ENCODE measurements at regions not wholly inside any gene's neighbourhood (a gene's known extent, or its start where the extent isn't known, plus 50 kb on each side); places are given as distances from the start of the nearest gene placed in this dataset.

DNA sequence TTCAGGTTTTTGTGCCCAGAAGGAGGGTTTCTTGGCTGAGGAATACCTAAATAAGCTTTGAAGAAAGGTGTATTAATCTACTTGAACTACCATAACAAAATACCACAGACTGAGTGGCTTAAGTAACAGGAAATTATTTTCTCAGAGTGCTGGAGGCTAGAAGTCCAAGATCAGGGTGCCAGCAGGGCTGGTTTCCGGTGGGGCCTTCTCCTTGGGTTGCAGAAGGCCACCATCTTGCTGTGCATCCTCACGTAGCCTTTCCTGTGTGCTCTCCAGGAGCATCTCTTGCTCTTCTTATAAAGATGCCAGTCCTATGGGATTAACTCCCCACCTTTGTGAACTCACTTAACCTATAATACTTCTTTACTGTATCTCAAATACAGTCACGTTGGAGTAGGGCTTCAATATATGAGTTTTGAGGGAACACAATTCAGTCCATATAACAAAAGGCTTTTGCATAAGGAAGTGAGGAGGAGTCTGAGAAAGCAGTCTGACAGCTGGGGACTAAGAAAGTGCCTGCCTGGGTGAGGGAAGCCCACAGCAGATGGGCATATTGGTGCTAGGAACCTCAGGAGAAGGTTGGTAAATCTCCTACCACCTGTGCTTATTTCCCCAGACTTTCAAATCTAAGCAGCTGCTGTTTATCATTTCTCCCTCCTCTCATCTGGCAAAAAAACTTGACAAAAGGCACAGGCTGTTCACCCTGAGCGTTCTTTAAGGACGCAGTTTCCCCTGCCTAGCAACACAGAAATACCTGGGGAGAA, 89.6 kb upstream of the CBLB start:
- TF ChIP-seq, protein P1, sequence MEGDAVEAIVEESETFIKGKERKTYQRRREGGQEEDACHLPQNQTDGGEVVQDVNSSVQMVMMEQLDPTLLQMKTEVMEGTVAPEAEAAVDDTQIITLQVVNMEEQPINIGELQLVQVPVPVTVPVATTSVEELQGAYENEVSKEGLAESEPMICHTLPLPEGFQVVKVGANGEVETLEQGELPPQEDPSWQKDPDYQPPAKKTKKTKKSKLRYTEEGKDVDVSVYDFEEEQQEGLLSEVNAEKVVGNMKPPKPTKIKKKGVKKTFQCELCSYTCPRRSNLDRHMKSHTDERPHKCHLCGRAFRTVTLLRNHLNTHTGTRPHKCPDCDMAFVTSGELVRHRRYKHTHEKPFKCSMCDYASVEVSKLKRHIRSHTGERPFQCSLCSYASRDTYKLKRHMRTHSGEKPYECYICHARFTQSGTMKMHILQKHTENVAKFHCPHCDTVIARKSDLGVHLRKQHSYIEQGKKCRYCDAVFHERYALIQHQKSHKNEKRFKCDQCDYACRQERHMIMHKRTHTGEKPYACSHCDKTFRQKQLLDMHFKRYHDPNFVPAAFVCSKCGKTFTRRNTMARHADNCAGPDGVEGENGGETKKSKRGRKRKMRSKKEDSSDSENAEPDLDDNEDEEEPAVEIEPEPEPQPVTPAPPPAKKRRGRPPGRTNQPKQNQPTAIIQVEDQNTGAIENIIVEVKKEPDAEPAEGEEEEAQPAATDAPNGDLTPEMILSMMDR (IDR thresholded peaks at IDR 0.05; ENCODE audit: low read depth, low read length) = no peak
- DNase-seq (ENCODE audit: extremely low read depth, low read depth) = no peak

DNA sequence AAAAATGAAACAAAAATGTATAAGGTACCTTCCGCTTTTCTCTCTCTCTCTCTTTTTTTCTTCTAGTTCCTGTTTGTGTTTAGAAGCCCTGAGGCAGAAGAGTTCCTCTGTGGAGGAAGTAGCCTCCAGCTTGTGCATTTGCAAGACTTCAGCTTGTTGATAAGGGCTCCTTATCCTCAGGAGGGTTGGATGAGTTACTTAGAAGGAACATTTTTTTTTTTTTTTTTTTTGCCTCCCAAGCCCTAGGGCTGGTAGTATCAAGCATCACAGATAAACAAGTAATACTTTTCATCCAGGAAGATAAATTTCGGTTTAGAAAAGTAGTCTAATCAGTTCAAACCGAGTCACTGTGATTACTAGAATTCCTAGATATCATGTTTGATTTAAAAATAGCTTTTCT, 91.0 kb upstream of the CBLB start:
- no peak for DNase-seq (ENCODE audit: extremely low read depth, low read depth)
- TF ChIP-seq, protein P1 (IDR thresholded peaks at IDR 0.05; ENCODE audit: low read depth, low read length) = no peak

DNA sequence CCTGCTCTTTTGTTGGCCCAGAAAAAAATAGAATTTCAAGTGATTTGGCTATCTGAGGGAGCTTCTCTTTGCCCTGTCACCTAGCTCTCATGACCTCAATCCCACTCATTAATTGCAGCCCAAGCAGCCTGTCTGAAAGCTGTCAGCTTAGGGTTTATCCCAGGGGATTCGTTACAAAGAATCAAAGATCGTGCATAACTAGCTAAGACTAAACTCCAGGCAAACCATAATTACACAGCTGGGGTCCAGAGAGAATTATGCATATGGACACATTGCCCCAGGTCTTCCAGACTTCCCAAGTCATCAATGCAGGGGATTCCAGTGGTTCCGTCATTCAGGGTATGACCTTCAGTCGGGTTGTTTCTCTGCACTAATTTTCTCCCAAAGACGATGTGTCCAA, 91.6 kb upstream of the CBLB start:
- DNase-seq (ENCODE audit: extremely low read depth, low read depth) = no peak
- TF ChIP-seq, protein P1 (IDR thresholded peaks at IDR 0.05; ENCODE audit: low read depth, low read length) = no peak

DNA sequence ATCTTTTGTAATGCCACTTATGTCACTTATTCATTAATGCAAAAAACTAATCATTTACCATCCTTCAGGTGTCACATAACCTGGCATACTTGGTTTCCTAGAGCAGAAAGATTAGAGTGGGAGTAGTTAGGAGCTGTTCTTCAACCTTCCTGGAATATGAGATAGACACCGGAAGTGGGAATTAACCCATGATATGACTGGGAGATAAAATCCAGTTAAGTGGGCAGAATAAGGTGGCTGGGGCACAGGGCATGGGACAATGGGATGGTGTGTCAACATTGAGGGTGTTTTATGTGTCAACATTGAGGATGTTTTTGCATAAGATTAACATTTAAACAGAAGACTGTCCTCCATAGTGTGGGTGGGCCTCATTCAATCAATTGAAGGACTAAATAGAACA, 94.3 kb upstream of the CBLB start:
- TF ChIP-seq, protein P1 (IDR thresholded peaks at IDR 0.05; ENCODE audit: low read depth, low read length) = no peak
- DNase-seq (ENCODE audit: extremely low read depth, low read depth) = no peak

DNA sequence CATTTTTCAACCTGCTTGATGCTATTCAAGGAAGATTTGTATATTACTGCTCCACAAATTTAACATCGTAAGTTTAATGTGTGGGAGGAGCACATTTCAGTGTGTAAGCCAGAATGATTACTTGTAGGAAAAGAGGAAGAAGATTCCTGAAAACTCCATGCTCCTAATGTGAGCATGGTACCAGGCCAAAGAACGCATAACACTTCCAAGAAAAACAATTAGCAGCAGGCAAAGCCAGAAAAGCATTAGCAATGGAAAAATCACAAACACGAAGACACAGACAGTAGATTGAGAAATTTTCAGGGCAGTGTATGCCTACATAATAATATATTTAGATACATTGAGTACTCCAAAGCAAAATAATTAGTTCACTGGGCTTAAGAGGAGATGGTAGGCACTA, 96.6 kb upstream of the CBLB start:
- DNase-seq (ENCODE audit: extremely low read depth, low read depth) = peak; percentile 14
- TF ChIP-seq, protein P1 (IDR thresholded peaks at IDR 0.05; ENCODE audit: low read depth, low read length) = no peak

DNA sequence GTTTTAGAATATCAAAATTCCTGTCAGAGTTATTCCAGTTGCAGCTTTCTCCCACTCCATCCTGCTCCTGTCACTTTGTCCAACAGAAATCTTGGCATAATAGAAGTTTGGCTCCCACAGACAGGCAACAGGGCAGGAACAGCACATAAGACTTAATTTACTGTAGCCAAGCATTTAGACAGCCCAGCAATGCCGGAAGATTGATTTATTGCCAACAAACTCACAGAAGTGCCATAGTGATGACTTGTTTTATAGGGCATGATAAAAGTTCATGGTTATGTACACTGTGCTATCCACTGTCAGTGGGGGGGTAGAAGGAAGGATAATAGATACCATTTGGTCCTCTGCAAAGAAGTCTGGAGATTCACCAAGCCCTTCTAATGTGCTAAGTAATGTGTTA, 98.3 kb upstream of the CBLB start:
- peak; percentile 12 for DNase-seq (ENCODE audit: extremely low read depth, low read depth)
- TF ChIP-seq, protein P1 (IDR thresholded peaks at IDR 0.05; ENCODE audit: low read depth, low read length) = no peak

DNA sequence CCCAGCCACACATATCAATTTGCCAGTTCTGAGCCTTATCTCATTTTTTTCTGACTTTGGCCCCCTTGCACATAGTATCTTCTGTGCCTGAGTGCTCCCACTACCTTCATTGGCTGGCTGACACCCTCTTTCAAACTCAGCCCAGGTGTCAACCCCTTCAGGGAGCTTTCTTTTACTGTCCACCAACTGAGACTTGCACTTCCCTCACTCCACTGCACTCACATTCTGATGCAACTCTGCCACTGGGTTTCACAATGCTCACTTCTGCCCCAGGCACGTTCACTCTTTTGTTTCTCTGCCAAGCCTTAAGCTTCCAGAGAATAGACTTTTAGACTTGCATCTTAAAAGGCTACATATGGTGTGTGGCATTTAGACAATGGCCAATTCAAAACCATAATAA, 101.5 kb upstream of the CBLB start:
- DNase-seq (ENCODE audit: extremely low read depth, low read depth) = peak; percentile 81
- TF ChIP-seq, protein P1 (IDR thresholded peaks at IDR 0.05; ENCODE audit: low read depth, low read length) = no peak
